SH-SY5Y (cell line): ENCODE measurements at regions not wholly inside any gene's neighbourhood (a gene's known extent, or its start where the extent isn't known, plus 50 kb on each side); places are given as distances from the start of the nearest gene placed in this dataset.

ENCODE experiments used
- GATA2 ChIP-seq: IDR thresholded peaks from 2 replicates; pipeline ENCODE4 v1.6.1; 2011; ENCODE audit warnings: mild to moderate bottlenecking, low read depth, low read length
- GATA3 ChIP-seq: IDR thresholded peaks from 2 replicates; pipeline ENCODE4 v1.6.1; 2011; ENCODE audit warnings: low read depth, mild to moderate bottlenecking, low read length, moderate library complexity

- TF ChIP-seq GATA2: no peak
- no peak for TF ChIP-seq GATA3
Measured at GRCh38 chr4:58766763-58767162, 1656.6 kb upstream of the IGFBP7 start.
